ENCODE measurements at regions not wholly inside any gene's neighbourhood (a gene's known extent, or its start where the extent isn't known, plus 50 kb on each side); places are given as distances from the start of the nearest gene placed in this dataset.
"Not testable (repeated sequence)": the region's sequence is repeated elsewhere in the genome, so short reads cannot be mapped to it uniquely, and the experiment has no call there.

GRCh38 chr11:86729576-86729975 lies 57.2 kb upstream of the ME3 start:
- H2BK20ac ChIP-seq (ENCODE audit: low read depth, low read length); H4K8ac ChIP-seq (ENCODE audit: low read depth in 2 of 2, low read length in 2 of 2); H3K23ac ChIP-seq (ENCODE audit: low read depth, low read length); H3K4me2 ChIP-seq (ENCODE audit: low read depth, low read length); H2BK5ac ChIP-seq (ENCODE audit: low read depth, low read length, poor library complexity, severe bottlenecking); H4K5ac ChIP-seq (ENCODE audit: low read depth, low read length); H3K79me1 ChIP-seq (ENCODE audit: low read depth in 1 of 2, low read length in 2 of 2); DNase-seq; H3K4me3 ChIP-seq (ENCODE audit: insufficient read depth, low read depth, low read length); H2AFZ ChIP-seq (replicated peaks; ENCODE audit: low read length, poor library complexity); H3K14ac ChIP-seq (replicated peaks; ENCODE audit: low read depth, low read length); H3K4ac ChIP-seq (ENCODE audit: low read depth, low read length); BruUV-seq (replicated peaks); H3K27ac ChIP-seq (ENCODE audit: insufficient read depth, low read length); intact Hi-C loops (cut with micrococcal nuclease); in situ Hi-C loops (cut with MboI; ENCODE audit: low sequenced_read_pairs); H3K36me3 ChIP-seq (ENCODE audit: control insufficient read depth, insufficient read depth, low read length); H4K91ac ChIP-seq (ENCODE audit: insufficient read depth, low read depth, low read length); CTCF ChIA-PET; H3K4me1 ChIP-seq (ENCODE audit: control insufficient read depth, insufficient read depth, low read length); H3K9me1 ChIP-seq (ENCODE audit: insufficient read depth, low read length); H3K56ac ChIP-seq (ENCODE audit: extremely low read depth, insufficient read depth, low read length); ATAC-seq (ENCODE audit: low read depth); dilution Hi-C loops (cut with HindIII; ENCODE audit: low sequenced_read_pairs, unreplicated experiment); H3K9me3 ChIP-seq (ENCODE audit: control insufficient read depth, insufficient read depth, low read length); H2BK120ac ChIP-seq (ENCODE audit: low read depth, low read length); H2AK5ac ChIP-seq (ENCODE audit: low read depth, low read length); H4K20me1 ChIP-seq (ENCODE audit: insufficient read depth, low read length); H3K9ac ChIP-seq (ENCODE audit: low read depth, low read length); POLR2A ChIA-PET (ENCODE audit: unreplicated experiment); H2BK15ac ChIP-seq (ENCODE audit: low read depth, low read length); H3K27me3 ChIP-seq (ENCODE audit: control insufficient read depth, insufficient read depth, low read length); H3K18ac ChIP-seq (ENCODE audit: low read depth, low read length); H2AK9ac ChIP-seq (replicated peaks; ENCODE audit: low read depth, low read length, poor library complexity): not testable (repeated sequence)
- no CpG with 5 or more reads among the region's 1 CpG for WGBS, 2 experiments (ENCODE audit: extremely low coverage in 2 of 2, insufficient read length in 1 of 2)
